ENCODE measurements at regions not wholly inside any gene's neighbourhood (a gene's known extent, or its start where the extent isn't known, plus 50 kb on each side); places are given as distances from the start of the nearest gene placed in this dataset.

DNA sequence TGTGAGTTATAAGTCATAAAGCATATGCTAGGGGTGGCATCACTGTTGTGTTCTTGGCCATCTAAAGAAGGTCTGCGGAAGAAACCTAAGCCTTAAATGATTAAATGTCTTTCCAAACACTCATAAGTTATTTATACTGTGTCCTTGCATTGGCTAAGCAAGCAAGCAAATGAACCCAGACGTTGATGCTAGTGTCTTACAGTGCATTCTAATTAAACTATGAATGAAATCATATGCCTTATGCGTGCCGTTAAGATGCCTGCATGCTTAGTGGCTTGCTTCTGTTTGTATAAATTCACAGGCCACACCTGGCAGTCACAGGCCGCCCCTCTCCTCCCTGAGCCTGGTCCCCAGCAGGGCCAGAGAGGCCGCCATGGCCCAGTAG is 49.9 kb downstream of the RIN2 start:
- H3K4me1 Mint-ChIP-seq: peaks cover 0 to 10% (median 0%) of the 10 kb centered on the region in 4 donors
- no peak for DNase-seq
- no peaks in the 10 kb centered on the region for H3K36me3 Mint-ChIP-seq

GRCh38 chr20:19808498-19808897 is 50.4 kb downstream of the RIN2 start:
- Mint-ChIP-seq H3K27me3 (peaks cover 3 to 21% (median 7%) of the 10 kb centered on the region in 5 donors), H3K27ac (no peak overlapping the region)

More for the DNA sequence above, 49.9 kb downstream of the RIN2 start:
- no peak for ATAC-seq
- Mint-ChIP-seq H3K4me3 (no peak overlapping the region), H3K27ac (no peak overlapping the region), H3K9me3 (peaks cover 0 to 5% (median 0%) of the 10 kb centered on the region in 9 donors), H3K27me3 (peaks cover 2 to 17% (median 7%) of the 10 kb centered on the region in 5 donors)
- POLR2A ChIA-PET: no interaction called here

DNA sequence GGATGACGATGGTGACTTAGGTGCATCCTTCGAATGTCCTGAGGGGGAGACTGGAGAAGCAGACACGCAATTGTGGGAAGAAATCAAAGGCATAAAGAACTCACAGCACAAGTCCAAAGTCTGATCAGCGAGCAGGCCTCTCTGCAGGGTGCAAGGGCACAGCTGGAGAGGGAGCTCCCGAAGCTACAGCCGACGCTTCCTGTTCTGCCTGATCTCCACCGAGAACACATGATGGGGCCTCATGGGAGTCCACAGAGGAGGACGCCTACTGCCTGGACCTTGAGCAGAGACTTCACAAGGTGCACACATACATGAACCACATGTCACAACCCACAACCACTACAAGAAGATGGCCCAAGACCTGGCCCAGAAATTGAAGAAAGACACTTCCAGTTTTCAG is 51.4 kb downstream of the RIN2 start:
- Mint-ChIP-seq H3K9me3 (peaks cover 0 to 5% (median 0%) of the 10 kb centered on the region in 9 donors), H3K27ac (no peak overlapping the region), H3K4me1 (peaks cover 0 to 12% (median 0%) of the 10 kb centered on the region in 4 donors), H3K36me3 (no peaks in the 10 kb centered on the region), H3K27me3 (peaks cover 3 to 21% (median 7%) of the 10 kb centered on the region in 5 donors), H3K4me3 (no peak overlapping the region)
- ATAC-seq (no peak), DNase-seq (peak in 1 of 10 donors; percentile 57)
- POLR2A ChIA-PET: interaction anchor here (0.6 kb wide), 1 partner anchor 17 kb away, joined by 10 read pairs; no protein-coding TSS in a partner anchor

More at GRCh38 chr20:19808498-19808897, 50.4 kb downstream of the RIN2 start:
- no peak for DNase-seq
- H3K4me3 Mint-ChIP-seq: no peak overlapping the region
- ATAC-seq: no peak
- peaks cover 0 to 12% (median 0%) of the 10 kb centered on the region in 4 donors for H3K4me1 Mint-ChIP-seq
- POLR2A ChIA-PET: no interaction called here
- H3K36me3 Mint-ChIP-seq: no peaks in the 10 kb centered on the region
- H3K9me3 Mint-ChIP-seq: peaks cover 0 to 5% (median 0%) of the 10 kb centered on the region in 9 donors

- H3K4me3 Mint-ChIP-seq: no peak overlapping the region
- POLR2A ChIA-PET: no interaction called here
- no peak overlapping the region for H3K27ac Mint-ChIP-seq
- no peak for ATAC-seq
- peaks cover 0 to 3% (median 0%) of the 10 kb centered on the region in 9 donors for H3K9me3 Mint-ChIP-seq
- H3K27me3 Mint-ChIP-seq: peaks cover 3 to 21% (median 7%) of the 10 kb centered on the region in 5 donors
- no peak for DNase-seq
- no peaks in the 10 kb centered on the region for H3K36me3 Mint-ChIP-seq
- H3K4me1 Mint-ChIP-seq: peaks cover 0 to 24% (median 0%) of the 10 kb centered on the region in 4 donors
Measured at GRCh38 chr20:19811231-19811630, 53.2 kb downstream of the RIN2 start.

DNA sequence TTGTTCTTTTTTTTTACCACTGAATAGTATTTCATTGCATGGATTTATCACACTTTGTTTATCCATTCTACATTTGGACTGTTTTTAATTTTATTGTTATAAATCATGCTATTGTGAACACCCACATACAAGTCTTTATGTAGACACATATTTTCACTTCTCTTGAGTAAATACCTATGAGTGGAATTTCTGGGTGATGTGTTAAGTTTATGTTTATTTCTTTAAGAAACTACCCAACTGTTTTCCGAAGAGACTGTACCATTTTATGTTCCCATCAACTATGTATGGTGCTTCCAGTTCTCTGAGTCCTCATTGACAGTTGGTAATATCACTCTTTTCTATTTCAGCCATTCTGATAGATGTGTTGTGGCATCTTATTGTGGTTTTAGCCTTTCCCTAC is 54.0 kb downstream of the RIN2 start:
- ATAC-seq: no peak
- no peak overlapping the region for H3K4me3 Mint-ChIP-seq
- no peak for DNase-seq
- no peaks in the 10 kb centered on the region for H3K36me3 Mint-ChIP-seq
- peaks cover 3 to 21% (median 7%) of the 10 kb centered on the region in 5 donors for H3K27me3 Mint-ChIP-seq
- peaks cover 0 to 21% (median 0%) of the 10 kb centered on the region in 4 donors for H3K4me1 Mint-ChIP-seq
- peaks cover 0 to 3% (median 0%) of the 10 kb centered on the region in 9 donors for H3K9me3 Mint-ChIP-seq
- POLR2A ChIA-PET: no interaction called here
- H3K27ac Mint-ChIP-seq: no peak overlapping the region

DNA sequence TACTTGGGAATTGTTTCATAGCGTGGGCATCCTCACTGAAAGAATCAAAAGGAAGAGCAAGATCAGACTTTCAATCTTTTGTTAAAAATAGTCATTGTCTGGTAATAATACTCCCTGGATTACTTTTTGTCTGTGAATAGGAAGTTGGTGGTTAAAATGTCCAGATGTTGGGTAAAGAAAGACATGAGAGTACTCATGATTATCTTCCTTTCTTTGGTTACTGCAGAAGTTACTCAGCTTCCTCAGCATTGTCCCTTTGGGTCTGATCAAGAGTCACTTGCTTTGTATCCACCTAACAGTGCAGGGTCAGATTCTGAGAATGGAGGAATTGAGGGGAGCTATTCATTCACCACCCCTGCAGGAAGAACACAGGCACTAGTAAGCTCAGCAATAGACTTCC is 54.6 kb downstream of the RIN2 start:
- Mint-ChIP-seq H3K36me3 (no peaks in the 10 kb centered on the region), H3K4me1 (peaks cover 0 to 19% (median 0%) of the 10 kb centered on the region in 4 donors), H3K4me3 (no peak overlapping the region), H3K9me3 (peaks cover 0 to 3% (median 0%) of the 10 kb centered on the region in 9 donors), H3K27me3 (peaks cover 3 to 21% (median 7%) of the 10 kb centered on the region in 5 donors), H3K27ac (no peak overlapping the region)
- DNase-seq (no peak), ATAC-seq (no peak)
- POLR2A ChIA-PET: no interaction called here

DNA sequence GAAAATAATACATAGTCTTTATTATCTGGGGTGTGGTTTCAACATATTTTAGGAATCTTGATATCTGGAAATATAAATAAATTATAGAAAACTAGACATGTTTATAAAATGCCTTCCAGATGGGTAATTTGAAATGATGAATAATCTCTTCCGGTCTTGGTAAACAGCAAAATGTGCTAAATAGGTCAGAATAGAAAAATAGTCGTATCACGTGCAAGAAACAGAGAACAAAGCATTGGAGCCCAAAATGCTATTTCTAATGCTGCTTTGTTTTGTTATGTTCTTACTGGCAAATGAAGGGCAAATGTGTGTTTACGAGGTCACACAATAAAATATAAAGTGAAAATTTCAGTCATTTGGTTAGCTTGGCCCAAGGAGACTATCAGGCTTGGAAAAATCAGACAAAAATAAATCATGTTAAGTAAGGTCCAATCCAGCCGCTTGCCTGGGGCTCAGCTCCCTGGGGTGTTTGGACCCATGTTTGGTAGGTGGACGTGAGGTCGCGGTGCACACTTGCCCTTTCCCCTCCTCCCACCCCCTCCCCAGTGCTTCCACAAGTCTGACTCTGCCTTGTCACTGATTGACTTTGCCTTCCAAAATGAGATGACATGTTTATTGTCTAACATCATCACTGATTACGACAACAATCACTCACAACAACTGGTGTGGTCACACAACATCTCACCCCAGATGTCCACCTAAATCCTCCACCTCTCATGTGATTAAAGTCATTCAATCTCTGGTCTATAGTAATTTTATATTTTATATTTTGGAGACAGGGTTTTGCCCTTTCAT is 56.0 kb downstream of the RIN2 start:
- no peak overlapping the region for H3K27ac Mint-ChIP-seq
- peaks cover 3 to 19% (median 7%) of the 10 kb centered on the region in 5 donors for H3K27me3 Mint-ChIP-seq
- H3K4me3 Mint-ChIP-seq: no peak overlapping the region
- peaks cover 0 to 4% (median 0%) of the 10 kb centered on the region in 3 donors for H3K36me3 Mint-ChIP-seq
- ATAC-seq (no peak), DNase-seq (no peak)
- POLR2A ChIA-PET: no interaction called here
- peaks cover 0 to 19% (median 0%) of the 10 kb centered on the region in 4 donors for H3K4me1 Mint-ChIP-seq
- peaks cover 0 to 5% (median 2%) of the 10 kb centered on the region in 9 donors for H3K9me3 Mint-ChIP-seq

DNA sequence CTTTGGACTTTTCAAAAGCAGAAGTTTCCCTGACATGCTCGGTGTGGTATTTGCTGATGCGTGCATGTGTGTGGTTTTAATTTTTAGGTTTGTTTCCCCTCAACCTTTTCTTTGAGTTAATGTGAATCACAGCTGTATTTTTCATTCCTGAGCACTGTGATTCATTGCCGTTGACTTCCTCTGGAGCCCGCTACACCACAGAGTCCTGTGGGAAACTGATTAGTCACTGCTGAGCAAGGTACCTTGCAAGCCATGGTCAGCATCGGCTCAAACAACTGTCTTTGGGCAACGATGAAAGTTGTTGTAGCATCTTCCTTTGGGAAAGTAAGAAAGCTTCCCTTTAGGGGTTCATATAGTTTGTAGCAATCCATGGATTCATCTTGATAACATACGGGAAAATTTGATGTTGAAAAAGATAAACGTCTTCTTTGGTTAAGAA is 57.5 kb downstream of the RIN2 start:
- H3K9me3 Mint-ChIP-seq: peaks cover 0 to 5% (median 2%) of the 10 kb centered on the region in 9 donors
- DNase-seq (peak in 1 of 10 donors; percentile 3), ATAC-seq (peak in 1 of 2 donors; percentile 53)
- peaks cover 0 to 4% (median 0%) of the 10 kb centered on the region in 3 donors for H3K36me3 Mint-ChIP-seq
- H3K27ac Mint-ChIP-seq: no peak overlapping the region
- POLR2A ChIA-PET: no interaction called here
- peaks cover 0 to 19% (median 0%) of the 10 kb centered on the region in 4 donors for H3K4me1 Mint-ChIP-seq
- peaks cover 3 to 13% (median 7%) of the 10 kb centered on the region in 5 donors for H3K27me3 Mint-ChIP-seq
- peak overlapping the region in 1 of 10 donors; percentile 26 for H3K4me3 Mint-ChIP-seq

DNA sequence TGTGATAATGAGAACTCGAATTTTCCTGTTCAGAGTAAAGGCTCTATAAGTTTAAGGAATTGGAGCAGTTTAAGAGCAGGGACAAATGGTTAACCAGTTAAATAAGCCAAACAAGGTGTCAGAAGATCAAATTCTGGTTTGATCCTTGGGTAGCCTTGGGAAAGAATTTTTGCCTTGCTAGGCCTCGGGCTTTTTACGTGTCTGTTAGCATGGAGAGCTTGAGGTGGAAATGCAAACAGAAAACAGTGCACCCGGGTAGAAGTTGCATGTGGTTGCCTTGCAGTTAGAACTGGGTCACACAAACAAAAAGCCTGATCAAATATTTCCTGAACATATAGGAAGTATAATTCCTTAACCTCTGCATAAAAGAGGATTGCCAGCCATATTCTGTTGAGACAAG is 58.3 kb downstream of the RIN2 start:
- Mint-ChIP-seq H3K4me1 (peaks cover 0 to 21% (median 0%) of the 10 kb centered on the region in 4 donors), H3K4me3 (no peak overlapping the region), H3K9me3 (peaks cover 0 to 5% (median 2%) of the 10 kb centered on the region in 9 donors), H3K27ac (no peak overlapping the region), H3K27me3 (peaks cover under 1 to 9% (median 3%) of the 10 kb centered on the region in 5 donors), H3K36me3 (peaks cover 0 to 4% (median 0%) of the 10 kb centered on the region in 3 donors)
- ATAC-seq (no peak), DNase-seq (no peak)
- POLR2A ChIA-PET: no interaction called here

- H3K27me3 Mint-ChIP-seq: peaks cover 0 to 12% (median 3%) of the 10 kb centered on the region in 5 donors
- POLR2A ChIA-PET: no interaction called here
Measured at GRCh38 chr20:19817017-19817416, 59.0 kb downstream of the RIN2 start.

GRCh38 chr20:19819149-19819548 is 61.1 kb downstream of the RIN2 start:
- no peak for DNase-seq
- Mint-ChIP-seq H3K36me3 (peaks cover 0 to 4% (median 0%) of the 10 kb centered on the region in 3 donors), H3K9me3 (peaks cover 0 to 9% (median 2%) of the 10 kb centered on the region in 9 donors), H3K4me3 (no peak overlapping the region), H3K4me1 (peaks cover 0 to 13% (median 0%) of the 10 kb centered on the region in 4 donors), H3K27ac (no peak overlapping the region), H3K27me3 (peaks cover 0 to 6% (median 0%) of the 10 kb centered on the region in 5 donors)
- ATAC-seq: no peak
- POLR2A ChIA-PET: no interaction called here

More at GRCh38 chr20:19817017-19817416, 59.0 kb downstream of the RIN2 start:
- Mint-ChIP-seq H3K27ac (no peak overlapping the region), H3K4me3 (no peak overlapping the region), H3K4me1 (peaks cover 0 to 21% (median 0%) of the 10 kb centered on the region in 4 donors), H3K9me3 (peaks cover 0 to 9% (median 2%) of the 10 kb centered on the region in 9 donors), H3K36me3 (peaks cover 0 to 4% (median 0%) of the 10 kb centered on the region in 3 donors)
- DNase-seq (no peak), ATAC-seq (no peak)

- Mint-ChIP-seq H3K36me3 (peaks cover 0 to 4% (median 0%) of the 10 kb centered on the region in 3 donors), H3K4me1 (peaks cover 0 to 14% (median 0%) of the 10 kb centered on the region in 4 donors), H3K9me3 (peaks cover 0 to 9% (median 2%) of the 10 kb centered on the region in 9 donors), H3K27me3 (peaks cover 0 to 13% (median 0%) of the 10 kb centered on the region in 5 donors), H3K27ac (no peak overlapping the region), H3K4me3 (no peak overlapping the region)
- POLR2A ChIA-PET: no interaction called here
- DNase-seq (no peak), ATAC-seq (no peak)
Measured at GRCh38 chr20:19820555-19821211, 62.6 kb downstream of the RIN2 start.

All from naive thymus-derived CD8-positive, alpha-beta T cell (primary cell).